HFF-Myc (cell line): ENCODE measurements at regions not wholly inside any gene's neighbourhood (a gene's known extent, or its start where the extent isn't known, plus 50 kb on each side); places are given as distances from the start of the nearest gene placed in this dataset.

Experiments
- DNase-seq: peaks from one replicate; pipeline ENCODE4 v3.0.0-alpha.2; 2011; ENCODE audit warnings: low read depth; ENCODE audit errors: extremely low read depth
- H3K4me3 ChIP-seq: replicated peaks from 2 replicates; pipeline ENCODE4 v1.5.1; 2011; ENCODE audit warnings: low read depth, mild to moderate bottlenecking, control low read depth, low read length
- CTCF ChIP-seq: IDR thresholded peaks from 2 replicates; pipeline ENCODE4 v1.5.1; 2012; ENCODE audit warnings: mild to moderate bottlenecking, low read depth, low read length, control low read depth; ENCODE audit errors: missing control alignments

- no peak for DNase-seq
- TF ChIP-seq CTCF: no peak
- H3K4me3 ChIP-seq: no peak overlapping the region
These were observed 1365.0 kb downstream of the EFNB2 start for GRCh38 chr13:105170438-105170837.

GRCh38 chr13:105168295-105168694, 1367.2 kb downstream of the EFNB2 start:
- no peak for TF ChIP-seq CTCF
- H3K4me3 ChIP-seq: no peak overlapping the region
- no peak for DNase-seq

- DNase-seq: no peak
- H3K4me3 ChIP-seq: no peak overlapping the region
- no peak for TF ChIP-seq CTCF
These were observed 1368.1 kb downstream of the EFNB2 start for GRCh38 chr13:105167385-105167784.

GRCh38 chr13:105165449-105166125, 1369.9 kb downstream of the EFNB2 start:
- H3K4me3 ChIP-seq: no peak overlapping the region
- DNase-seq: no peak
- no peak for TF ChIP-seq CTCF

- TF ChIP-seq CTCF: no peak
- DNase-seq: no peak
- no peak overlapping the region for H3K4me3 ChIP-seq
These were observed 1375.6 kb downstream of the EFNB2 start for GRCh38 chr13:105159841-105160240.

- H3K4me3 ChIP-seq: no peak overlapping the region
- no peak for DNase-seq
- no peak for TF ChIP-seq CTCF
These were observed 1381.9 kb downstream of the EFNB2 start for GRCh38 chr13:105153611-105154010.

- no peak overlapping the region for H3K4me3 ChIP-seq
- no peak for DNase-seq
- TF ChIP-seq CTCF: no peak
These were observed 1383.8 kb downstream of the EFNB2 start for GRCh38 chr13:105151639-105152038.
